Gastrocnemius medialis (tissue), 4 donors: ENCODE measurements at regions not wholly inside any gene's neighbourhood (a gene's known extent, or its start where the extent isn't known, plus 50 kb on each side); places are given as distances from the start of the nearest gene placed in this dataset.

Experiments used
- CTCF ChIP-seq, 5 experiments: fragments of 450-650 bp in 3 of 5; fragments of 200-600 bp in 2 of 5; sonication (generic) in 2 of 5; IDR thresholded peaks in 4 of 5; conservative IDR thresholded peaks in 1 of 5; 1 replicate in 4 of 5; 2 replicates in 1 of 5; pipeline ENCODE4 v1.5.1; 2016 to 2019; ENCODE audit warnings: antibody characterized with exemption in 5 of 5, mild to moderate bottlenecking in 3 of 5, moderate library complexity in 3 of 5
- POLR2A ChIP-seq, 2 donors: fragments of 450-650 bp; IDR thresholded peaks; one replicate each; pipeline ENCODE4 v1.6.1; 2017; ENCODE audit warnings: antibody characterized with exemption in 2 of 2, mild to moderate bottlenecking in 2 of 2, moderate library complexity in 2 of 2

- TF ChIP-seq POLR2A (IDR thresholded peaks at IDR 0.05) (no peak), CTCF (IDR thresholded peaks at IDR 0.05 in 4 of 5, conservative IDR thresholded peaks at IDR 0.05 in 1 of 5) (no peak)
Observed at GRCh38 chr18:64799376-64799775, 650.5 kb upstream of the LINC00305 start.
